AG10803 (cell line): ENCODE measurements at regions not wholly inside any gene's neighbourhood (a gene's known extent, or its start where the extent isn't known, plus 50 kb on each side); places are given as distances from the start of the nearest gene placed in this dataset.

ENCODE experiments used
- DNase-seq: peaks from one replicate; pipeline ENCODE4 v3.0.0; 2010; ENCODE audit warnings: low read depth
- H3K4me3 ChIP-seq: 2 replicates; pipeline ENCODE4 v1.5.1; 2011; ENCODE audit warnings: mild to moderate bottlenecking, low read length, control low read depth
- CTCF ChIP-seq: conservative IDR thresholded peaks from 2 replicates; pipeline ENCODE4 v1.5.1; 2011; ENCODE audit warnings: mild to moderate bottlenecking, low read length, control low read depth, inconsistent platforms

DNA sequence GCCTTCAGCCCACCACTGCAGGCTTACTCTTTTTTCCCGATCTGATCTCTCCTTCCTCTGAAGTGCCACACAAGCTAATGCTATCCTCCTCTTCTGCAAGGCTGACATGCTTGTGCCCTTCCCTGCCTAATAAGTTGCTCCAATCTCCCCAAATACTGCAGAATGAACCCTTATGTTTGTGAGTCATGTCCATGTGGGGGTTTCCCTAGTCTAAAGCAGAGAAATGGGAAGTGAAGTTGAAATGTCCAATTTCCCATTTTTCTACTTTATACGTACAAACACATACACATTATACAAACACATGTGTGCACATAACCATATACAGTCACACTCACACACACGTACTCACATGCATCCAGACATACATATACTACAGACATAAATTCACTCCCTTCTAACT lies 288.1 kb upstream of the CELF4 start:
- no peak for DNase-seq
- no peak for TF ChIP-seq CTCF
- no peak overlapping the region for H3K4me3 ChIP-seq

- no peak for DNase-seq
- H3K4me3 ChIP-seq = no peak overlapping the region
- TF ChIP-seq CTCF = no peak
Observed at GRCh38 chr18:37852464-37852863, 286.9 kb upstream of the CELF4 start.

GRCh38 chr18:37847544-37847943 lies 281.9 kb upstream of the CELF4 start:
- DNase-seq = no peak
- H3K4me3 ChIP-seq = no peak overlapping the region
- no peak for TF ChIP-seq CTCF

DNA sequence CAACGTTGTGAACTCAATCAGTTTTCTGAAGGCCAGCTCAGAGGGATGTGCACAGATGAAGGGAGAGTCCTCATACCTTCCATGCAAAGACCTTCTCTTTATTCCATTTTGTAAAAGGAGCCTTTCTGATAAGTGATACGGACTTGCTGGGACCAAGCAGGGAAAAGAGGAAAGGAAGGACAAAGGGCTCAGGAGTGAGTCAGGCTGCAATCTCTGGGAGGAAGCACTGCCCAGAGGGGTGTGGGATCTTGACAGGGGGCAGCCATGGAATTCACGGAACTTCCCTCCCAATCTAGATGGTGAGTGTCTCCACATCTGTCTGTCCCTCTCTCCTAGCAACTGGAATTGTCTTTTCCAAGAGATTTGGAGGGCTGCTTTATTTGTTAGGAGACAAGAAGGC lies 281.4 kb upstream of the CELF4 start:
- H3K4me3 ChIP-seq = no peak overlapping the region
- TF ChIP-seq CTCF = no peak
- DNase-seq = no peak

DNA sequence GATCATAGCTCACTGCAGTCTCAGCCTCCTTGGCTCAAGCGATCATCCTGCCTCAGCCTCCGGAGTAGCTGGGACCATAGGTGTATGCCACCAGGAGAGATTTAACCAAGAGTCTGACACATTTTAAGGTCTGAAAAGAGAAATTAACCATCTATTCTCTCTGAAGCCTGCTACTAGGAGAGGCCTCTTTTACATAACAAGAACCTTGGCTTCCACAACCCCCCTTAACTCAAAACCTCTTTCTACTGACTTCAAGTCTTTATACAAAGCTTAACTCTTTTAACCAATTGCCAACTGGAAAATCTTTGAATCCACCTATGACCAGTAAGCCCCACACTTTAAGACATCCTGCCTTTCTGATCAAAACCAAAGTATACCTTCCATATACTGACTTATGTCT lies 279.9 kb upstream of the CELF4 start:
- H3K4me3 ChIP-seq = no peak overlapping the region
- DNase-seq = no peak
- no peak for TF ChIP-seq CTCF

- TF ChIP-seq CTCF = no peak
- DNase-seq = no peak
- H3K4me3 ChIP-seq = no peak overlapping the region
Observed at GRCh38 chr18:37844209-37844970, 278.8 kb upstream of the CELF4 start.

- no peak for TF ChIP-seq CTCF
- no peak for DNase-seq
- H3K4me3 ChIP-seq = no peak overlapping the region
Observed at GRCh38 chr18:37838083-37838482, 272.5 kb upstream of the CELF4 start.
